Stimulated activated CD4-positive, alpha-beta T cell treated with anti-CD3 and anti-CD28 coated beads, Interleukin-15, amount 100 ng/mL, for 24 hours (primary cell): ENCODE measurements at regions not wholly inside any gene's neighbourhood (a gene's known extent, or its start where the extent isn't known, plus 50 kb on each side); places are given as distances from the start of the nearest gene placed in this dataset.
"Not testable (repeated sequence)": the region's sequence is repeated elsewhere in the genome, so short reads cannot be mapped to it uniquely, and the experiment has no call there.

Experiments used
- DNase-seq: peaks from one replicate; pipeline ENCODE4 v3.0.0-alpha.2; 2020

DNA sequence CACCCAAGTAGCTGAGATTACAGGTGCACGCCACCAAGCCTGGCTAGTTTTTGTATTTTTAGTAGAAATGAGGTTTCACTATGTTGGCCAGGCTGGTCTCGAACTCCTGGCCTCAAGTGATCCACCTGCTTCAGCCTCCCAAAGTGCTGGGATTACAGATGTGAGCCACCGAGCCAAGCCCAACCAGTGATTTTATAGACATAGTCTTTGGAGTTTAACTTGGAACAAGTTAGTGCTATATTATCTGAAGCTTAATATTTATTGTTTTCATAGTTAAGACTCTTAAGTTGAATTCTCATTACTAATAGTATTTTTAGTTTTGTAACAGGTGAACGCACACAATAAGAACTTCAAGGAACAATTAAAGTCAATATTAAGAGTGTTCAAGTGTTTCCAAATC is 122.1 kb downstream of the SPAG6 start:
- DNase-seq: not testable (repeated sequence)

DNA sequence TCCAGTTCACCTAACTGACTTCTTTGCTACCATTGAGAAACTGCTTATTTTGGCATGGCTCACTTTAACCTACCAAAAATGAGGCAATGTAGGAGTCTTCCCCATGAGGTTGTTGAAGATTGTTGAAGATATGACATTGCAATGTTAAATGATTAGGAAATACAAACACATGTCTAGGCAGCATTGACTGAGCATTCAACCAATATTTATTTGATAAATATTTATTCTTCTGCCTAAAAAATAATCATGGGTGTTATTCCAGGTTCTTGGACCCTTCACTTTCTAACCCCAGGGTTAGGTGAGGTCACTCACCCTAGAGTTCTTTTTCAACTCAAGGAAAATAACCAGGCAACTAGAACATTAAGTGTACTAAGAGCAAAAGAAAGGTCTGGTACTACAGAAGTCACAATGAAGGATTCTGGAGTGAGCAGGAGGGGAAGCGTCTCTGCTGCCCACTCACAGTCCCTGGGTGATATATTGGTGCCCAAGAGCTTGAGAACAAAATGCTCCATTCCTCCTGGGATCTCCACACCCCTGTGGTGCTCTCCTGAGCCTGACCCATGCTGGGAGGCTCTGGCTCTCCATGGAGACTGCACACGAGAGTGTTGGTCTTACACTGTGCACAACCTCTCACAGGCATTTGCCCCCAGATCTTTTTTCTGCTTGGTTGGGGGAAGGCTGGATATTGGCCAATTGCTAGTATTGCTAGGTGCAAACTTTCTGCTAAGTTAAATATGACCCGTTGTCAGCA is 123.4 kb downstream of the SPAG6 start:
- no peak for DNase-seq

DNA sequence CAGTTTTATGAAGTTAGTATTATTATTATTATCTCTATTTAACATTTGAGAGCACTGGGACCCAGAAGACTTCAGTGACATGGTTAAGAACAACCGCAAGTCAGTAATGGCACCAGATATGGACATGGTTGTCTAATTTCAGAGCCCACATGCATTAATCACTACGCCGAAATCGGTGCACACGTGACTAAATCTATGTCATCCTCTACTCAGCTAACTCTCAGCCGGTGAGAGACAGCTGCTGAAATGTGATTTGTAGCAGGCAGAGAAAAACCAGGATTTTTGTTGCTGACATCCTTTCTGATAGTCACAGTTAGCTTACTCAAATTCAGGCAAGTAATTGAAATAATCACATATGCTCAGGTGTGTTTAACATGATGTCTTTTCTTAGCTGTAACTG is 127.7 kb downstream of the SPAG6 start:
- no peak for DNase-seq

DNA sequence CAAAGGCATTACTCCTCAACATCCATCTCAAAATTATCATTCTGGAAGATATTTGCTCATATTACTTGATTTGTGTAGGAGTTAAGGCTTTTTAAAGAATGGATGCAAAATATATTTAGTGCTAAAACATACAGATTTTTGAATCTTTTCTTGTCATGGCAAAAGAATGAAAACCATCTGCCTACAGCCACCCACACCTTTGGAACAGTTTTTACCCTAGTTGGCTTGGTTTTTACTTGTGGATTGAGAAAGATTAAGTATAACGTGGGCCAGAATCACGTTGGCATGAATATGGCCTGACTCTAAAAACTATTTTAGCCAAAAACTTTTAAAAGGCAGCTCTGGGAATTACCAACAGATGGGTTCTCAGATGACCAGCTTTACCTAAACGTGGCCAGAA is 128.2 kb downstream of the SPAG6 start:
- no peak for DNase-seq

DNA sequence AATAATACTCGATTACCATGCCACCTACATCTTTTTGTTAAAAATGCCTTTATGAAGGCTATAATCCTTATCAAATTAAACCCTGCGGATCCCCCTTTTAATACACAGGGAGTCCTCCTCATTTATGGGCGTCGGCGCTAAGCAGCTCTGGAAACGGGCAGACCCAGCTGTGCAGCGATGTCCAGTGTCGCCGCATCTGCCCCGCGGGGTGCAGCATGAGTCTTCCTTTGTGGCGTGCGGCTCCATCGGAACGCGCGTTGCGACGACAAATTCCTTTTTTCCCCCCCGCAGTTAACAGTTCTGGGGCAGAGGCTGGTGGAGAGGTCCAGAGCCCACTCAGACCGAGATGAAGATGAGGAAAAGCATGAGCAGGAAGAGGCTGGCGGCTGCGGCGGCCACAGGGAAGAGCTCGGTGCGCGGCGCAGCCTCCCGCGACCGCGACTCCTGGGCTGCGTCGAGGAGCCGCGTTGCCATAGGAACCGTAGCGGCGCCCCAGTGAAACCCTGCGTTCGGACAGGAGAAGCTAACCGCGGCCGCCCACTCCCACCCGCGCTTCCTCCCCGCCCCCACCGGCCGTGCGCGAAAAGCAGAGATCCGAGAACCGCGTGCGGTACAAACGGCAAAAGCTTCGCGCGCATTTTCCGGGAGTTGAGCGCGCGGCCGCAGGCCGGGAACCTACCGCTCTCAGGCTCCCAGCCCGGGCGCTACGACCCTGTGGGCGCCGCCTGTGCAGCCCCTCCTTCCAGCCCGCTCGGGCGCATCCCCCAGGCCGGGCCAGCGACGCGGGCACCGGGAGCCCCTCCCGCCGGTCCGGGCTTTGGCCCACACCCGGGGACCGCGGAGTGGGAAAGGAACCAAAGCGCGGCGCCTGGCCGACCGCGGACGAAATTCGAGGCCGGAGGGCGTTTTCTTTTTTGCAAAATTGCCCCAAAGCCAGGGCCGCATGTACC is 130.6 kb downstream of the SPAG6 start:
- DNase-seq: peak; percentile 71

DNA sequence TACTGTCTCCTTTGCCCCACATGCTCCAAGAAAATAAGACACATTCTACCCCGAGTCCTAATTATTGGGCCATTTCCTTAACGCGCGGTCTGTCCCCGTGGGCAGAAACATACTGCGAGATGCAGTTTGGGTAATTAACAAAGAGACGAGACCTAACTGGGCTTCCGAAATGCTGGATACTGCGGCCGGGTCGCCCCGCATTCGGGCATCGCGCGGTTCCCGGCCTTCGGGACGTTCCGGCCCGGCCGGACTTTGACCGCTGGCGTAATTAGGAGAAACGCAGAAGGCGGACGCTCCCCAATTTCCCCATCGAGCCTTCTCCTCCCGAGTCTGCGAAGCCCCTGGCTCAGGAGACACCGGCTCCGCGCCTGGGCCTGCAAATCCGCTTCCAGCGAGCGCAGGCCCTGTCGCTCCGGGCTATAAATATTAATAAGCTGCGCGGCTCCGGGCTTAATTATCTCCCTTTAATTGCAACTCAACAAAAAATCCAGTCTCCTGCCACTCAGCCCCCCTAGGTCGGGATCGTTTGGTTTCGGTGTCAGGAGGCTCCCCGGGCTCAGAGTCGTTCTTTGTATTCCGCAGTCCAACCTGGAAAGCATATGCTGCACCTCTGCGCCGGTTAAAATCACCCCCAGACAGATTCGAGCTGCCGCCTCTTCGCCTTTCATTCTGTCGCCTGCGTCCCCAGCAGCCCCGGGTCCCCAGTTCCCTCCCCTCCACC is 131.5 kb downstream of the SPAG6 start:
- DNase-seq: peak; percentile 7

DNA sequence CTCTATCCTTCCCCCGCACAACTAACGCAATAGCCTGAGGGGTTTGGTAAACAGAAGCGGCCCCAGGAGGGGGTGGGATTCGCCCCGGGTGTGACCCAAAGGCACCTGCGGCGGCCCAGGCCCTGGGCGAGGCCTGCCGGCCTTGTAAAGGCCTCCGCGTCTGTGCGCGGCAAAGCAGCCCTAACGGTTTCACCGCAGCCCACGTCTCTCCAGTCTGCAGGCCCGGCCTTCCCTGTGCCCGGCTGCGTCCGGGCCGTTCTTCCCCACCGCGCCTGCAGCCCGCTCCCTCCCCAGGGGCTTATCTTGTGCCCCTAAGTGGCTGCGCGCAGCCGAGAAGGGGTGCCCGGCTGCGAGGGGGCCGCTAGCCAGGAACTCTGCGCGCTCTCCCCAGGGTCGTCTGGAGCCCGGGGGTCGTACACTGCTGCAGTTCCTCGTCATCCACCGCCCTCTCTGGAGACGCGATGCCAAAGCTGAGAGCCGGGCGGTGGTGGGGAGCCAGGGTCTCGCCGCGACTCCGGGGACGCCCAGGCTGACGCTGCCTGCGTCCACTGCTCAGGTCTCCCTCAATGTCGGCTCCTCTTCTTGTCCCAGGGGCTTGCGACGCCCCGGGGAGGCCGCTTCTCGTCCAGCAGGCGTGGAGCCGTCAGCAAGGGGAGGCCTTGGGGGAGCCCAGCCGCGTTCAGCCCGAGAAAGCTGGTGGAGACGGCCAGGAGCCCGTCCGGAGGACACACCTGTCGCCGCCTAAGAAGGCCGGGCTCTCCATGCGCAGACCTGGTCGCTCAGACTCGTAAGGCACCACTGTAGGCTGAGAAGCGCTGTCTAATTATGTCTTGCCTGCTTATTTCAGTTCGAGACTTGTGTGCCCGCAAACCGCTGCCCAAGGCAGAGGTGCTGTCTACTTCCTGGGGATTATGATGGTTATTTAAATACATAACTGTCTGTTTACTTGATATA is 132.3 kb downstream of the SPAG6 start:
- DNase-seq: no peak

DNA sequence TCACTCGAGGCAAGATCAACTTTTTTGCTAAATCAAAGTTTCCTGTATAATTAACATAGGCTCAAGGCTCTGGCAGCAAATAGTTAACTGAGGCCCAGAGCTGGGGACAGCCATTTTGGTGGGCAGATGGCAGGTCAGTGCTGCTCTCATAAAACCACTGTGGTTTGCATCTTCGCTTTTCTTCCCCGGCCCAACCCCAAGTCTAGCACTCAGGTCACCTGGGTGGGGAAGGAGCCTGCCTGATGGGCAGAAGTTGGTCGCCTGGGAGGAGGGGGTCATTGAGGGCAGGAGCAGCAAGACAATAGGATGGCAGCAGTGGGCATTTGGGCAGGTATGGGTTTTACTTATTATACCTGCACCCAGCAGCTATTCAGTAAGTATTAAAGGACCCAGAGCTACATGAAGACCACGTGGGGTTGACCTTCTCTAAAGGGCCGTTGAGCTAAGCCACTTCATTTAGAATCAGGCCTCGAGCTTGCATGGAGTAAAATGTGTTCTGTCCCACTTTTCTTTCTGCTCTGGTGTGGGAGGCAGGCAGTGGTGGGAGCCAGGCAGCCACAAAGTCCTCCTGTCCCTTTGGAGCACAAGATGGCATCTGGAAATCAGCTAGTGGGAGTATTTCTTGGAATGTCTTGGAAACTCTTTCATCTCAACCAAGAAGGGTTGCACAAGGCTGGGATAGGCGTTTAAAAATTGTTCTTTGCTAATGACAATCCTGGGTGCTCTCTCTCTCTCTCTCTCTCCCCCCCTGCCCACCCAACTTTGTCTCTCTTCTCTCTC is 133.4 kb downstream of the SPAG6 start:
- no peak for DNase-seq

DNA sequence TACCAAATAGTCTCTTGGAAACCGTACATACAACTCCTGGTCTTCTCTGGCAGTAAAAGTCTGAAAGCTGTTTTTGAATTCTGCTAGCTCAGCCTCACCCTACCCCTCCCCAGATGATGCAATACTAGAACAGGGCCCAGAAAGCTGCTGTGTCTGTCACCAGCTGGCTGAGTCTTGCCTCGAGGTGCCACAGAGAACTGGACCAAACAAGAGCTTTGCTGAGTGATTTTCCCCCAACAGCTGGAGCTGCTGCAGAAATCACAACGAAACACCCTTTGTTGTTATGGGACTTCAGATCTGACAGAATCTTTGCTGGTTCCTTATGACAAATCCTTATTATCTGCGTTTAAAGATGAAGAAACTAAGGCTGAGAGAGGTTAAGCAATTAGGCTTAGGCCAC is 134.1 kb downstream of the SPAG6 start:
- no peak for DNase-seq

DNA sequence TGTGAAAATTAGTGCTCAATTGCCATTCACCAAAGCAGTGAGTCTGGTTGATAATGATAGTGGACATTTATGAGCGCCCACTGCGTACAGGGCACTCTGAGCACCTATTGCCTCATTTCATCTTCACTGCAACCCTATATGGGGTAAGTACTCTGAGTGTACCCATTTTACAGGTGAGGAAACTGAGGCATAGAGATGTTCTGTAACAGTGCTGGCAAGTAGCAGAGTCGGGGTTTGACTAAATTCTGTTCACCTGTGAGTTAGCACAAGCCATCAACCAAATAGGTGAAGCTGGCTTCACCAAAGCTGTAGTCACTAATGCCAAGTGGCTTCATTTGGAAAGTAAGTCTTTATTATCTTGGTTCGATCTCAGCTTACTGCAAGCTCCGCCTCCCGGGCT is 135.8 kb downstream of the SPAG6 start:
- DNase-seq: no peak

DNA sequence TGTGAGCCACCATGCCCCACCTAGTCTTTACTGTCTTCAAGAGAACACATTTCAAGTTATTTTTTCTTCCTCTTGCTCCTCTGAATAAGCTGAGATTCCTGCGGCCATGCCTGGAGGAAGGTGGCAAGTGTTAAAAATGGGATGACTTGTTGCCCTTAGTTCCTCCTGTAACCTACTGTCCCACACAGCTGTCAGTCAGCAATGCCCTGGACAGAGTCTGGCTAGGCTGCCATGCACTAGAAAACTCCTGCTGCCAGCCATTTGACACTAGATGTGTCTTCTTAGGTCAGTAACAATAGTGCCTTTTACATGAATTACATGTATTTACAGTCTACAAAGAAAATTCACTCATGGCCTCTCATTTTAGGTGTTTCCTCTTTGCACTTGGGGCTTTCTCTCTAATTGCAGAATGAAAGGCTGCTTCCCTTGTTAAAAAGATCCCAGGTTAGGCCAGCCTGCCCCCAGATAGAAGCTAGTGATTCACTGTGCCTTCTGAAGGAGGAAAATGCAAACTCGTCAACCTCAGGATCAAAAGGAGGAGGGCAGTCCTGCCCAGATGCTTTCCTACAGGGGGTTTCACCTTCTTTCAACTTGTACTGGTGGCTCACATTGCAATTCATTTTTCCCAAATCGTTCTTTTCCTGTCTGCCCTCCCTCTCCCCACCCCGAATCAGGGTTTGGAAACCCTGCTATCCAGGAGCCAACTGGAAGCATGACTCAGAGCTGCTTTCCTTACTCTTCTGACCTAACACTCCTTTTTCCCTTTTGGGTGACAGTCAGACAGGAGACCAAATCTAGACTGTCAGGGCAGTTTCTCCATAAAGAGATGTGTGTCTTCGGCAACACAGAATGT is 136.6 kb downstream of the SPAG6 start:
- no peak for DNase-seq

DNA sequence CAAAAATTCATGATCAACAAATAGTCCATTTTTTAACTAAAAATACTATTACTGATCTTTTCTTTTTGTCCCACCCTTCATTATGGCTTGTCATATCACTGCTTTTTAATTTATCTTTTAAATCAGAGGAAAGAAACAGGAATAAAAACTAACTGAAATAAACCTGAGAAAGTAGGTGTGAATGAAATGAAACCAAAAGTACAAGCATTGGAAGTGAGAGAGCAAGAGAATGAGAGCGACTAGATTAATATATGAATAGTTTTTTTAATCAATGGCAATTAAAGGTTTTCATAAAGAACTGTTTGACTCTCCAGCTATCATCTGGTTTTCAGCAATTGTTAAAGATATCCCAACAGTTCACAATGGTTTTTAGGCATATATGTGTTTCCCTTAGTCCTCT is 137.8 kb downstream of the SPAG6 start:
- DNase-seq: no peak
